DND-41 (cell line): ENCODE measurements at regions not wholly inside any gene's neighbourhood (a gene's known extent, or its start where the extent isn't known, plus 50 kb on each side); places are given as distances from the start of the nearest gene placed in this dataset.

Experiments used
- CTCF ChIP-seq: IDR thresholded peaks from 2 replicates; pipeline ENCODE4 v1.5.1; 2012; ENCODE audit warnings: borderline replicate concordance, low read length, moderate library complexity, mild to moderate bottlenecking; ENCODE audit not compliant: poor library complexity, severe bottlenecking; ENCODE audit errors: extremely low read depth
- EZH2 ChIP-seq: IDR thresholded peaks from 3 replicates; pipeline ENCODE4 v1.6.1; 2012; ENCODE audit warnings: borderline replicate concordance, low read depth, mild to moderate bottlenecking, moderate library complexity, low read length, inconsistent platforms; ENCODE audit not compliant: severe bottlenecking

GRCh38 chr3:31244929-31245817 is 287.6 kb upstream of the STT3B start:
- TF ChIP-seq CTCF (no peak), EZH2 (no peak)
